ENCODE measurements at regions not wholly inside any gene's neighbourhood (a gene's known extent, or its start where the extent isn't known, plus 50 kb on each side); places are given as distances from the start of the nearest gene placed in this dataset.

GRCh38 chr17:13962716-13963240, 106.5 kb upstream of the COX10 start:
- no peak overlapping the region for H3K27ac Mint-ChIP-seq
- DNase-seq (ENCODE audit: low spot score): no peak
- H3K36me3 Mint-ChIP-seq: no peaks in the 10 kb centered on the region
- no peak for ATAC-seq
- TF ChIP-seq ZNF263 (CRISPR knock-in tag; IDR thresholded peaks at IDR 0.05; ENCODE audit: low read depth): no peak
- H3K4me1 Mint-ChIP-seq: peaks cover 18% of the 10 kb centered on the region
- H3K4me3 Mint-ChIP-seq: no peak overlapping the region
- CTCF ChIA-PET: no interaction called here
- H3K9me3 Mint-ChIP-seq: no peaks in the 10 kb centered on the region
- no peaks in the 10 kb centered on the region; the same call in 1 of the 2 replicates for H3K27me3 Mint-ChIP-seq (ENCODE audit: low read depth)
- POLR2A ChIA-PET: no interaction called here

GRCh38 chr17:13967416-13967815, 101.9 kb upstream of the COX10 start:
- POLR2A ChIA-PET: no interaction called here
- CTCF ChIA-PET: no interaction called here
- peaks cover 49% of the 10 kb centered on the region for H3K4me1 Mint-ChIP-seq
- no peak for ATAC-seq
- no peaks in the 10 kb centered on the region; the same call in 1 of the 2 replicates for H3K27me3 Mint-ChIP-seq (ENCODE audit: low read depth)
- H3K27ac Mint-ChIP-seq: no peak overlapping the region
- no peak overlapping the region for H3K4me3 Mint-ChIP-seq
- H3K36me3 Mint-ChIP-seq: no peaks in the 10 kb centered on the region
- TF ChIP-seq ESRRA (CRISPR knock-in tag; IDR thresholded peaks at IDR 0.05; ENCODE audit: borderline replicate concordance) (no peak), SMAD4 (CRISPR knock-in tag; IDR thresholded peaks at IDR 0.05) (no peak), FOXJ3 (CRISPR knock-in tag; IDR thresholded peaks at IDR 0.05; ENCODE audit: borderline replicate concordance) (no peak), OVOL2 (CRISPR knock-in tag; IDR thresholded peaks at IDR 0.05; ENCODE audit: borderline replicate concordance) (no peak), ZNF396 (CRISPR knock-in tag; IDR thresholded peaks at IDR 0.05; ENCODE audit: borderline replicate concordance) (no peak)
- no peaks in the 10 kb centered on the region for H3K9me3 Mint-ChIP-seq
- no peak for DNase-seq (ENCODE audit: low spot score)

- TF ChIP-seq ESRRA (CRISPR knock-in tag; IDR thresholded peaks at IDR 0.05; ENCODE audit: borderline replicate concordance) (no peak), ZNF532 (CRISPR knock-in tag; IDR thresholded peaks at IDR 0.05; ENCODE audit: borderline replicate concordance) (no peak), CREM (CRISPR knock-in tag; IDR thresholded peaks at IDR 0.05) (no peak), E2F5 (CRISPR knock-in tag; IDR thresholded peaks at IDR 0.05) (no peak), E2F1 (CRISPR knock-in tag; IDR thresholded peaks at IDR 0.05) (no peak), GABPB1 (CRISPR knock-in tag; IDR thresholded peaks at IDR 0.05) (no peak), ATF1 (CRISPR knock-in tag; IDR thresholded peaks at IDR 0.05) (no peak), ZNF232 (CRISPR knock-in tag; IDR thresholded peaks at IDR 0.05) (no peak), ELF4 (CRISPR knock-in tag; IDR thresholded peaks at IDR 0.05; ENCODE audit: low read depth) (no peak), USF2 (CRISPR knock-in tag; IDR thresholded peaks at IDR 0.05) (no peak)
- Mint-ChIP-seq H3K27me3 (ENCODE audit: low read depth) (no peaks in the 10 kb centered on the region; the same call in 1 of the 2 replicates), H3K4me3 (0 out of 2 replicates have a peak overlapping the region, but pooled peaks have one; percentile 7), H3K9me3 (no peaks in the 10 kb centered on the region), H3K4me1 (peaks cover 51% of the 10 kb centered on the region), H3K36me3 (no peaks in the 10 kb centered on the region), H3K27ac (peak overlapping the region; percentile 16)
- ATAC-seq (no peak), DNase-seq (ENCODE audit: low spot score) (no peak)
- ChIA-PET POLR2A (no interaction called here), CTCF (no interaction called here)
Measured at GRCh38 chr17:13970531-13970930, 98.8 kb upstream of the COX10 start.

All from WTC11 (cell line).